ENCODE measurements at regions not wholly inside any gene's neighbourhood (a gene's known extent, or its start where the extent isn't known, plus 50 kb on each side); places are given as distances from the start of the nearest gene placed in this dataset.
"Not testable (repeated sequence)": the region's sequence is repeated elsewhere in the genome, so short reads cannot be mapped to it uniquely, and the experiment has no call there.

GRCh38 chr22:49721211-49721763, 106.4 kb downstream of the BRD1 start:
- DNase-seq, result no peak

GRCh38 chr22:49720279-49720959, 107.3 kb downstream of the BRD1 start:
- DNase-seq, result no peak

- DNase-seq, result no peak
Observed at GRCh38 chr22:49719046-49719445, 108.6 kb downstream of the BRD1 start.

GRCh38 chr22:49718396-49718795, 109.3 kb downstream of the BRD1 start:
- DNase-seq, result no peak

- no peak for DNase-seq
Observed at GRCh38 chr22:49717322-49717919, 110.3 kb downstream of the BRD1 start.

- no peak for DNase-seq
Observed at GRCh38 chr22:49716441-49716840, 111.2 kb downstream of the BRD1 start.

- no peak for DNase-seq
Observed at GRCh38 chr22:49715450-49715849, 112.2 kb downstream of the BRD1 start.

- DNase-seq, result no peak
Observed at GRCh38 chr22:49713003-49713402, 114.7 kb downstream of the BRD1 start.

- no peak for DNase-seq
Observed at GRCh38 chr22:49712195-49712791, 115.4 kb downstream of the BRD1 start.

GRCh38 chr22:49710746-49711145, 116.9 kb downstream of the BRD1 start:
- no peak for DNase-seq

- no peak for DNase-seq
Observed at GRCh38 chr22:49709464-49709863, 118.2 kb downstream of the BRD1 start.

GRCh38 chr22:49705972-49706352, 121.7 kb downstream of the BRD1 start:
- DNase-seq, result no peak

- DNase-seq, result peak; percentile 63
Observed at GRCh38 chr22:49705216-49705971, 122.3 kb downstream of the BRD1 start.

GRCh38 chr22:49704345-49705215, 123.1 kb downstream of the BRD1 start:
- peak; percentile 91 for DNase-seq

- no peak for DNase-seq
Observed at GRCh38 chr22:49703990-49704344, 123.7 kb downstream of the BRD1 start.

- no peak for DNase-seq
Observed at GRCh38 chr22:49703505-49703904, 124.2 kb downstream of the BRD1 start.

- no peak for DNase-seq
Observed at GRCh38 chr22:49702068-49702397, 125.6 kb downstream of the BRD1 start.

- peak; percentile 36 for DNase-seq
Observed at GRCh38 chr22:49701380-49702067, 126.1 kb downstream of the BRD1 start.

- DNase-seq, result no peak
Observed at GRCh38 chr22:49699928-49700498, 127.7 kb downstream of the BRD1 start.

- no peak for DNase-seq
Observed at GRCh38 chr22:49699476-49699875, 128.2 kb downstream of the BRD1 start.

GRCh38 chr22:49698616-49699015, 129.1 kb downstream of the BRD1 start:
- not testable (repeated sequence) for DNase-seq

GRCh38 chr22:49697047-49697446, 130.6 kb downstream of the BRD1 start:
- no peak for DNase-seq
